Stimulated activated CD4-positive, alpha-beta T cell treated with anti-CD3 and anti-CD28 coated beads, Interleukin-1b, Interleukin-23, amount 100 ng/mL, for 24 hours (primary cell): ENCODE measurements at regions not wholly inside any gene's neighbourhood (a gene's known extent, or its start where the extent isn't known, plus 50 kb on each side); places are given as distances from the start of the nearest gene placed in this dataset.

ENCODE experiments used
- DNase-seq, 4 experiments: peaks; one replicate each; pipeline ENCODE4 v3.0.0-alpha.2; 2020; ENCODE audit warnings: low read depth in 4 of 4, low spot score in 1 of 4

GRCh38 chr1:222045786-222046185 is 303.9 kb upstream of the DUSP10 start:
- no peak for DNase-seq

- no peak for DNase-seq
Measured at GRCh38 chr1:222045236-222045635, 303.3 kb upstream of the DUSP10 start.

GRCh38 chr1:222043444-222044292 is 301.8 kb upstream of the DUSP10 start:
- DNase-seq: no peak

GRCh38 chr1:222042120-222042519 is 300.2 kb upstream of the DUSP10 start:
- no peak for DNase-seq

GRCh38 chr1:222040955-222041354 is 299.1 kb upstream of the DUSP10 start:
- DNase-seq: no peak

GRCh38 chr1:222040121-222040805 is 298.4 kb upstream of the DUSP10 start:
- no peak for DNase-seq

GRCh38 chr1:222038971-222039370 is 297.1 kb upstream of the DUSP10 start:
- DNase-seq: no peak

GRCh38 chr1:222037720-222038119 is 295.8 kb upstream of the DUSP10 start:
- DNase-seq: no peak

GRCh38 chr1:222034790-222035189 is 292.9 kb upstream of the DUSP10 start:
- no peak for DNase-seq

- no peak for DNase-seq
Measured at GRCh38 chr1:222033450-222033849, 291.6 kb upstream of the DUSP10 start.

- no peak for DNase-seq
Measured at GRCh38 chr1:222031318-222031717, 289.4 kb upstream of the DUSP10 start.

GRCh38 chr1:222028676-222029075 is 286.8 kb upstream of the DUSP10 start:
- DNase-seq: no peak

- no peak for DNase-seq
Measured at GRCh38 chr1:222028116-222028515, 286.2 kb upstream of the DUSP10 start.

GRCh38 chr1:222026280-222026679 is 284.4 kb upstream of the DUSP10 start:
- DNase-seq: no peak

GRCh38 chr1:222023025-222023424 is 281.1 kb upstream of the DUSP10 start:
- DNase-seq: no peak

GRCh38 chr1:222021129-222021528 is 279.2 kb upstream of the DUSP10 start:
- no peak for DNase-seq

- no peak for DNase-seq
Measured at GRCh38 chr1:222020553-222020952, 278.7 kb upstream of the DUSP10 start.

GRCh38 chr1:222019029-222019428 is 277.1 kb upstream of the DUSP10 start:
- DNase-seq: no peak

GRCh38 chr1:222018041-222018440 is 276.2 kb upstream of the DUSP10 start:
- DNase-seq: no peak

GRCh38 chr1:222015686-222016085 is 273.8 kb upstream of the DUSP10 start:
- DNase-seq: no peak

GRCh38 chr1:222014001-222014400 is 272.1 kb upstream of the DUSP10 start:
- no peak for DNase-seq

GRCh38 chr1:222012816-222013215 is 270.9 kb upstream of the DUSP10 start:
- no peak for DNase-seq

GRCh38 chr1:222010306-222010705 is 268.4 kb upstream of the DUSP10 start:
- no peak for DNase-seq
